ENCODE measurements at regions not wholly inside any gene's neighbourhood (a gene's known extent, or its start where the extent isn't known, plus 50 kb on each side); places are given as distances from the start of the nearest gene placed in this dataset.

- TF ChIP-seq EP300 (IDR thresholded peaks at IDR 0.05) (no peak), CBX2 (IDR thresholded peaks at IDR 0.05; ENCODE audit: borderline replicate concordance, low read depth) (no peak), EHMT2 (IDR thresholded peaks at IDR 0.05; ENCODE audit: low read depth) (no peak), TFCP2L1 (CRISPR knock-in tag; IDR thresholded peaks at IDR 0.05) (no peak), RARB (CRISPR knock-in tag; IDR thresholded peaks at IDR 0.05) (no peak)
Measured at GRCh38 chr9:22204240-22204639, 195.1 kb upstream of the CDKN2B start (continued).

DNA sequence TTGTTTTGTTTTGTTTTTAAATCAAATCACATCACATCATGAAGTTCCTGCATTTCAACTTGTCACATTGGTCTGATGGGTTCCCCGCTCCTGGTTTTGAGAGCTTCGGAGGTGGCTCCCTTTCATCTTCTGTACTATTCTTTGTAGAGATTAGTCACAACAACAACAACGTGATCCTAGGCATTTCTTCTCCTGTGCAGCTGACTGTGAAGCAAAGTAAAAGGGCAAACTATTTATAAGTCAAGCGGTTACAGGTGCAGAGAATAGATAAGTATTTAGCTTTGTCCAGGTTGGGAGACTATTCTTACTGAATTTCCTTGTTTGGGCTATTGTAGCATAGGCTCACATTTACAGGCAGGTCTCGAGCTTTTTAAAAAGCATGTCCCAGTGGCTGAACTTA lies 197.7 kb upstream of the CDKN2B start:
- H3K9me3 ChIP-seq: no peaks in the 10 kb centered on the region
- TF ChIP-seq NFE2L2 (conservative IDR thresholded peaks at IDR 0.05; ENCODE audit: low read length) (no peak), BHLHE40 (IDR thresholded peaks at IDR 0.05; ENCODE audit: low read depth, low read length) (no peak), HMGXB4 (CRISPR knock-in tag; IDR thresholded peaks at IDR 0.05; ENCODE audit: borderline replicate concordance) (no peak), KDM1A (IDR thresholded peaks at IDR 0.05; ENCODE audit: low read depth) (no peak)
- TF ChIP-seq, protein P1, sequence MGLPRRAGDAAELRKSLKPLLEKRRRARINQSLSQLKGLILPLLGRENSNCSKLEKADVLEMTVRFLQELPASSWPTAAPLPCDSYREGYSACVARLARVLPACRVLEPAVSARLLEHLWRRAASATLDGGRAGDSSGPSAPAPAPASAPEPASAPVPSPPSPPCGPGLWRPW (IDR thresholded peaks at IDR 0.05): no peak
- peak overlapping the region; percentile 68; the same call in 1 of the 3 replicates for H3K4me2 ChIP-seq
- peaks cover 74% of the 10 kb centered on the region for H3K4me1 ChIP-seq
- POLR2A ChIA-PET: no interaction called here
- H3K4me3 ChIP-seq: no peak overlapping the region
- no peak; a peak in 1 of 6 replicates for ATAC-seq
- DNase-seq (ENCODE audit: low read depth in 1 of 2, low spot score in 1 of 2): no peak
- CTCF ChIA-PET: interaction anchor here (1.0 to 1.8 kb wide), 2 partner anchors 32 to 37 kb away, joined by 5 to 8 read pairs; no protein-coding TSS in a partner anchor
- H3K27ac ChIP-seq: peak overlapping the region; percentile 67 to 71; a peak in 5 of 6 replicates
- 66% methylated on average over 5 of the region's 5 CpGs for WGBS (ENCODE audit: missing lambda C conversion rate)
- FAIRE-seq: peak; percentile 63

GRCh38 chr9:22208846-22209585 lies 199.9 kb upstream of the CDKN2B start:
- 88% methylated on average over 1 of the region's 1 CpG for WGBS (ENCODE audit: missing lambda C conversion rate)
- ChIA-PET POLR2A (no interaction called here), CTCF (interaction anchor here (1.3 kb wide), 1 partner anchor 395 kb away, joined by 4 read pairs; no protein-coding TSS in a partner anchor)
- H3K4me3 ChIP-seq: no peak overlapping the region
- peaks cover 85% of the 10 kb centered on the region for H3K4me1 ChIP-seq
- TF ChIP-seq BHLHE40 (IDR thresholded peaks at IDR 0.05; ENCODE audit: low read depth, low read length) (no peak), EP300 (IDR thresholded peaks at IDR 0.05) (no peak), ZNF302 (CRISPR knock-in tag; IDR thresholded peaks at IDR 0.05) (no peak), POLR2A (IDR thresholded peaks at IDR 0.05; ENCODE audit: low read length) (no peak), MAFK (IDR thresholded peaks at IDR 0.05; ENCODE audit: partially characterized antibody) (peak; percentile 20), JUNB (IDR thresholded peaks at IDR 0.05) (peak; percentile 44), HMGXB4 (CRISPR knock-in tag; IDR thresholded peaks at IDR 0.05; ENCODE audit: borderline replicate concordance) (no peak), E2F6 (IDR thresholded peaks at IDR 0.05; ENCODE audit: borderline replicate concordance, low read depth) (no peak), RFX5 (IDR thresholded peaks at IDR 0.05) (no peak), FOSB (CRISPR knock-in tag; IDR thresholded peaks at IDR 0.05) (no peak), RAD21 (conservative IDR thresholded peaks at IDR 0.05 in 1 of 2, IDR thresholded peaks at IDR 0.05 in 1 of 2) (no peak; a peak in 1 of 5 replicates), KDM1A (IDR thresholded peaks at IDR 0.05; ENCODE audit: low read depth) (no peak)
- TF ChIP-seq, protein P2, sequence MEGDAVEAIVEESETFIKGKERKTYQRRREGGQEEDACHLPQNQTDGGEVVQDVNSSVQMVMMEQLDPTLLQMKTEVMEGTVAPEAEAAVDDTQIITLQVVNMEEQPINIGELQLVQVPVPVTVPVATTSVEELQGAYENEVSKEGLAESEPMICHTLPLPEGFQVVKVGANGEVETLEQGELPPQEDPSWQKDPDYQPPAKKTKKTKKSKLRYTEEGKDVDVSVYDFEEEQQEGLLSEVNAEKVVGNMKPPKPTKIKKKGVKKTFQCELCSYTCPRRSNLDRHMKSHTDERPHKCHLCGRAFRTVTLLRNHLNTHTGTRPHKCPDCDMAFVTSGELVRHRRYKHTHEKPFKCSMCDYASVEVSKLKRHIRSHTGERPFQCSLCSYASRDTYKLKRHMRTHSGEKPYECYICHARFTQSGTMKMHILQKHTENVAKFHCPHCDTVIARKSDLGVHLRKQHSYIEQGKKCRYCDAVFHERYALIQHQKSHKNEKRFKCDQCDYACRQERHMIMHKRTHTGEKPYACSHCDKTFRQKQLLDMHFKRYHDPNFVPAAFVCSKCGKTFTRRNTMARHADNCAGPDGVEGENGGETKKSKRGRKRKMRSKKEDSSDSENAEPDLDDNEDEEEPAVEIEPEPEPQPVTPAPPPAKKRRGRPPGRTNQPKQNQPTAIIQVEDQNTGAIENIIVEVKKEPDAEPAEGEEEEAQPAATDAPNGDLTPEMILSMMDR (IDR thresholded peaks at IDR 0.05): no peak
- TF ChIP-seq, protein P3, sequence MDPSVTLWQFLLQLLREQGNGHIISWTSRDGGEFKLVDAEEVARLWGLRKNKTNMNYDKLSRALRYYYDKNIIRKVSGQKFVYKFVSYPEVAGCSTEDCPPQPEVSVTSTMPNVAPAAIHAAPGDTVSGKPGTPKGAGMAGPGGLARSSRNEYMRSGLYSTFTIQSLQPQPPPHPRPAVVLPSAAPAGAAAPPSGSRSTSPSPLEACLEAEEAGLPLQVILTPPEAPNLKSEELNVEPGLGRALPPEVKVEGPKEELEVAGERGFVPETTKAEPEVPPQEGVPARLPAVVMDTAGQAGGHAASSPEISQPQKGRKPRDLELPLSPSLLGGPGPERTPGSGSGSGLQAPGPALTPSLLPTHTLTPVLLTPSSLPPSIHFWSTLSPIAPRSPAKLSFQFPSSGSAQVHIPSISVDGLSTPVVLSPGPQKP (IDR thresholded peaks at IDR 0.05; ENCODE audit: low read depth, low read length): no peak
- H3K9me3 ChIP-seq: no peaks in the 10 kb centered on the region
- ATAC-seq (peak in 1 of 2 experiments; percentile 49; a peak in 3 of 6 replicates), DNase-seq (ENCODE audit: low read depth in 1 of 2, low spot score in 1 of 2) (peak in 1 of 2 experiments; percentile 36), FAIRE-seq (no peak)
- H3K27ac ChIP-seq: peak overlapping the region; percentile 71 to 83
- H3K4me2 ChIP-seq: peak overlapping the region; percentile 68

All from A549 (cell line).